ENCODE measurements at regions not wholly inside any gene's neighbourhood (a gene's known extent, or its start where the extent isn't known, plus 50 kb on each side); places are given as distances from the start of the nearest gene placed in this dataset.

DNA sequence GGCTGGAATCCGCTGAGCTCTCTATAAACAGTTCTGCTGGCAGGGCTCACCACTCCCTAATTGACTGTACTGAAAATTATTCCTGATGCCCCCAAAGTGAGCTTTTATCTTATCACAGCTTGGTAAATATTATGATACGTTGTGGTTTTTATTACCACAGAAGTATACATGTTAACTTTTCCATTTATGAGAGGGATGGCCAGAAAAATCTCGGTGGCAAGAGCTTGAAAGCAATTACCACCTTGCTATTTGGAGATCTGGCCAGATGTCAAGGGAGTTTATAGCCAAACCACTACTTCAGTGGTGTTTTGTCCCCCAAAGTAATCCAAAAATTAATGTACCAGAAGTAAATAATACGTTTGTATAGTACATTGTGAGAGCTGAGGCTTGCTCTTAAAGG lies 75.4 kb upstream of the RCN1 start:
- no peaks in the 10 kb centered on the region for H3K9me2 ChIP-seq (replicated peaks; ENCODE audit: low read depth, low read length)

DNA sequence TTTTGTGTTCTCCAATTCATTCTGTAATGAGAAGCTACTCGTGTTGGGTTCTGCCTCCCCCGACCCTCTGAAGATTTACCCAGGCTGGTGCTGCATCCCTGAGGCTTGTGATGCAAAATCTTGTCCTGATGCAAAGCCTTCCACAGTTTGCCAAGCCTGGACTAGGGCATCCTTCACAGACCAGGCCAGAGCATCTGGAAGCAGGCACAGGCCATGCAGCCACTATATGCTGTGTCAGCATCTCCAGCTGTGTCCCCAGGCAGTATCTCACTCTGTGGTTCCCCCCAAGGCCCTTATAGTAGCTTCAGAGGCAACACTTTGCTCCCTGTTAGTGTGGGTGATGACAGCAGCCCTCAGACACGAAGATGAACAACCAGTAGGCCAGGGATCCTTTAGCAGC lies 77.3 kb upstream of the RCN1 start:
- Histone ChIP-seq H3K9ac (ENCODE audit: low read depth, low read length, poor library complexity, severe bottlenecking) (no peak overlapping the region), H3K79me2 (ENCODE audit: insufficient read depth, low read length) (no peaks in the 10 kb centered on the region), H3K4me2 (ENCODE audit: low read depth, low read length, poor library complexity, severe bottlenecking) (no peak overlapping the region), H3K27me3 (ENCODE audit: insufficient read depth, low read length, poor library complexity, severe bottlenecking) (no peaks in the 10 kb centered on the region), H3K4me1 (ENCODE audit: insufficient read depth, low read length, poor library complexity, severe bottlenecking) (no peaks in the 10 kb centered on the region), H3F3A (ENCODE audit: low read depth) (no peaks in the 10 kb centered on the region), H3K9me3 (ENCODE audit: insufficient read depth, low read depth, low read length) (no peaks in the 10 kb centered on the region), H3K9me2 (replicated peaks; ENCODE audit: low read depth, low read length) (no peaks in the 10 kb centered on the region), H3K36me3 (ENCODE audit: insufficient read depth, low read length) (no peaks in the 10 kb centered on the region), H2AFZ (ENCODE audit: low read length) (no peak overlapping the region), H3K4me3 (ENCODE audit: low read length, poor library complexity, severe bottlenecking) (no peak overlapping the region), H4K20me1 (ENCODE audit: insufficient read depth, low read length, poor library complexity, severe bottlenecking) (no peaks in the 10 kb centered on the region)
- TF ChIP-seq, protein P1, sequence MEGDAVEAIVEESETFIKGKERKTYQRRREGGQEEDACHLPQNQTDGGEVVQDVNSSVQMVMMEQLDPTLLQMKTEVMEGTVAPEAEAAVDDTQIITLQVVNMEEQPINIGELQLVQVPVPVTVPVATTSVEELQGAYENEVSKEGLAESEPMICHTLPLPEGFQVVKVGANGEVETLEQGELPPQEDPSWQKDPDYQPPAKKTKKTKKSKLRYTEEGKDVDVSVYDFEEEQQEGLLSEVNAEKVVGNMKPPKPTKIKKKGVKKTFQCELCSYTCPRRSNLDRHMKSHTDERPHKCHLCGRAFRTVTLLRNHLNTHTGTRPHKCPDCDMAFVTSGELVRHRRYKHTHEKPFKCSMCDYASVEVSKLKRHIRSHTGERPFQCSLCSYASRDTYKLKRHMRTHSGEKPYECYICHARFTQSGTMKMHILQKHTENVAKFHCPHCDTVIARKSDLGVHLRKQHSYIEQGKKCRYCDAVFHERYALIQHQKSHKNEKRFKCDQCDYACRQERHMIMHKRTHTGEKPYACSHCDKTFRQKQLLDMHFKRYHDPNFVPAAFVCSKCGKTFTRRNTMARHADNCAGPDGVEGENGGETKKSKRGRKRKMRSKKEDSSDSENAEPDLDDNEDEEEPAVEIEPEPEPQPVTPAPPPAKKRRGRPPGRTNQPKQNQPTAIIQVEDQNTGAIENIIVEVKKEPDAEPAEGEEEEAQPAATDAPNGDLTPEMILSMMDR (conservative IDR thresholded peaks at IDR 0.05; ENCODE audit: low read length): no peak
- TF ChIP-seq EZH2phosphoT487 (IDR thresholded peaks at IDR 0.05; ENCODE audit: borderline replicate concordance): no peak

More for the DNA sequence above, 75.4 kb upstream of the RCN1 start:
- TF ChIP-seq, protein P1 (conservative IDR thresholded peaks at IDR 0.05; ENCODE audit: low read length): no peak
- TF ChIP-seq EZH2phosphoT487 (IDR thresholded peaks at IDR 0.05; ENCODE audit: borderline replicate concordance): no peak
- Histone ChIP-seq H2AFZ (ENCODE audit: low read length) (no peak overlapping the region), H3F3A (ENCODE audit: low read depth) (no peaks in the 10 kb centered on the region), H3K9me3 (ENCODE audit: insufficient read depth, low read depth, low read length) (no peaks in the 10 kb centered on the region), H3K27me3 (ENCODE audit: insufficient read depth, low read length, poor library complexity, severe bottlenecking) (no peaks in the 10 kb centered on the region), H3K36me3 (ENCODE audit: insufficient read depth, low read length) (no peaks in the 10 kb centered on the region), H3K4me1 (ENCODE audit: insufficient read depth, low read length, poor library complexity, severe bottlenecking) (no peaks in the 10 kb centered on the region), H3K4me3 (ENCODE audit: low read length, poor library complexity, severe bottlenecking) (no peak overlapping the region), H3K4me2 (ENCODE audit: low read depth, low read length, poor library complexity, severe bottlenecking) (no peak overlapping the region), H4K20me1 (ENCODE audit: insufficient read depth, low read length, poor library complexity, severe bottlenecking) (no peaks in the 10 kb centered on the region), H3K9ac (ENCODE audit: low read depth, low read length, poor library complexity, severe bottlenecking) (no peak overlapping the region), H3K79me2 (ENCODE audit: insufficient read depth, low read length) (no peaks in the 10 kb centered on the region)

DNA sequence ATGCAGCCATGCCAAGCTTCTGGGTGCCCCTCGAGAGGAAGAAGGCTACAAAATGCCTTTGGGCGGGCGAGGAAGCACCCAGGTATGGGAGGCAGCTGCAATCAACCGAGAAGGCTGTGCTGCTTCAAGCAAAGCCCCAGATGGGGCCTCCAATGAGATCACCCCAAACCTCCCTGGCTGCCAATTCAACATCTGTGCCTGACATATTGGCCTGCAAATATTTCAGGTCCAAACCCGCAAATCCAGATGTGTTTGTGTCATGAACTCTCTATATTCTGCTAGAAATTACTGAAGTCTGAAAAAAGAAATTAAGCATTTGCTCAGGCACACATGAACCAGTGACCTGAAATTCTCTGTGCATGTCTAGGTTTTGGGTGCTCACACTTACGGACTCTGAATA lies 78.8 kb upstream of the RCN1 start:
- TF ChIP-seq, protein P1 (conservative IDR thresholded peaks at IDR 0.05; ENCODE audit: low read length): no peak
- TF ChIP-seq EZH2phosphoT487 (IDR thresholded peaks at IDR 0.05; ENCODE audit: borderline replicate concordance): no peak
- no peaks in the 10 kb centered on the region for H3K27me3 ChIP-seq (ENCODE audit: insufficient read depth, low read length, poor library complexity, severe bottlenecking)
- no peaks in the 10 kb centered on the region for H3K9me3 ChIP-seq (ENCODE audit: insufficient read depth, low read depth, low read length)
- no peak overlapping the region for H2AFZ ChIP-seq (ENCODE audit: low read length)
- no peaks in the 10 kb centered on the region for H3K36me3 ChIP-seq (ENCODE audit: insufficient read depth, low read length)
- no peaks in the 10 kb centered on the region for H3K79me2 ChIP-seq (ENCODE audit: insufficient read depth, low read length)
- H3K4me1 ChIP-seq (ENCODE audit: insufficient read depth, low read length, poor library complexity, severe bottlenecking): no peaks in the 10 kb centered on the region
- no peaks in the 10 kb centered on the region for H3K9me2 ChIP-seq (replicated peaks; ENCODE audit: low read depth, low read length)
- H3F3A ChIP-seq (ENCODE audit: low read depth): no peaks in the 10 kb centered on the region
- no peak overlapping the region for H3K4me2 ChIP-seq (ENCODE audit: low read depth, low read length, poor library complexity, severe bottlenecking)
- no peak overlapping the region for H3K4me3 ChIP-seq (ENCODE audit: low read length, poor library complexity, severe bottlenecking)
- no peaks in the 10 kb centered on the region for H4K20me1 ChIP-seq (ENCODE audit: insufficient read depth, low read length, poor library complexity, severe bottlenecking)
- no peak overlapping the region for H3K9ac ChIP-seq (ENCODE audit: low read depth, low read length, poor library complexity, severe bottlenecking)

All from Loucy (cell line).